MV-4-11 (cell line): ENCODE measurements at regions not wholly inside any gene's neighbourhood (a gene's known extent, or its start where the extent isn't known, plus 50 kb on each side); places are given as distances from the start of the nearest gene placed in this dataset.

ENCODE experiments used
- DNase-seq: peaks from one replicate; lab custom pipeline; 2025; lab: John Stamatoyannopoulos, UW

DNA sequence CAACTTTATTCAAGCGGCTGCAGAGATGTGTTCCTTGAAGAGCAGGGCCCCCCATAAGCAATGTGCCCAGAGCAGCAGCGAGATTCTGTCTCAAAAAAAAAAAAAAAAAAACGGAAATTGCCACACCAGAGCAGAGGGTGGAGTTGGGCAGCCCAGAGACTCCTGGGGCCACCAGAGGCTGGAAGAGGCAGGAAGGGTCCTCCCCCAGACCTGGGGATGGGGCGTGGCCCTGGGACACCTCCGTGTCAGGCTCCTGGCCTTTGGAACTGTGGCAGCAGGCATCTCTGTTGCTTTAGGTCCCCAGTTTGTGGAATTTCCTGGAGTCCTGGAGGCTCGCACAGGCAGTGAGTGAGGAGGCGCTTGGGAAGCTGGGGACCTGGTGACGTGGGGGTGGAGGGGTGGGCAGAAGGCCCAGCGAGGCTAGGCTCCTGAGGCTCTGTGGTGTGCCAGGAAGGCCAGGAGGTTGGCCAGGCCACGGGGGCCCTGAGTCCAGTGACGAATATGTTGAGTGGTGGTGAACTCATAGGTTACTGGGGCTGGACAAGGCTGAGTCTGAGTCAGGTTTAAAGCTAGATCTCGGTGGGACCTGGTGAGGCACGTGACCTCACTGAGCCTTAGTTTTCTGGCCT lies 735.6 kb downstream of the BRD1 start:
- no peak for DNase-seq

DNA sequence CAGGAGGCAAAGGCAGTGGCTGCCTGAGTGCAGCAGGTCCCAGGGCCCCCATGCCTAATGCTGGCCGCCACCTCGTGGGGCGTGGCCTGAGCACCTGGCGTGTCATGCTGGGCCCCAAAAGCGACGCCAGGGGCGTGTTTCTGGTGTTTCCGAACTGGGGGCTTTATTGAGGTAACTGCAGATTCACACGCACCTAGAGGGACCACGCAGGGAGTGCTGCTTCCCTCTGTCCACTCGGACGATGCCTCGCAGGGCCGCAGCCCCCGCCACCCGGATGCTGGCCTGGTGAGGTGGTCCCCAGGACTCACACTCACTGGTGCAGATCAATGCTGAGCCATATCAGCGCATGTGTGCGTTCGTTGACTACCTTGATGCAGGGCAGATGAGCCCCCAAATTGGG lies 736.2 kb downstream of the BRD1 start:
- no peak for DNase-seq

DNA sequence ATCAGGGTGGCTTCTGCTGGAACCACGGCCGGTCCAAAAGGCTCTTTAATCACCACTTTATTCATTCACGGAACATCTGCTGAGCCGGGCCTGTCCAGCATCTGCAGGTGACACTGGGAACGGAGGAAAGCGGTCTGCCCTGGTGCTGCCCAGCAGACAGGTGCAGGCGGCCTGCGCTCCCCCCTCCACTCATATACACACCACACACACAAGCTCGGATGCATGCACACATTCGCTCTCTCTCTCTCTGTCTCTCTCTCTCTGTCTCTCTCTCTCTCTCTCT lies 736.9 kb downstream of the BRD1 start:
- DNase-seq: no peak

DNA sequence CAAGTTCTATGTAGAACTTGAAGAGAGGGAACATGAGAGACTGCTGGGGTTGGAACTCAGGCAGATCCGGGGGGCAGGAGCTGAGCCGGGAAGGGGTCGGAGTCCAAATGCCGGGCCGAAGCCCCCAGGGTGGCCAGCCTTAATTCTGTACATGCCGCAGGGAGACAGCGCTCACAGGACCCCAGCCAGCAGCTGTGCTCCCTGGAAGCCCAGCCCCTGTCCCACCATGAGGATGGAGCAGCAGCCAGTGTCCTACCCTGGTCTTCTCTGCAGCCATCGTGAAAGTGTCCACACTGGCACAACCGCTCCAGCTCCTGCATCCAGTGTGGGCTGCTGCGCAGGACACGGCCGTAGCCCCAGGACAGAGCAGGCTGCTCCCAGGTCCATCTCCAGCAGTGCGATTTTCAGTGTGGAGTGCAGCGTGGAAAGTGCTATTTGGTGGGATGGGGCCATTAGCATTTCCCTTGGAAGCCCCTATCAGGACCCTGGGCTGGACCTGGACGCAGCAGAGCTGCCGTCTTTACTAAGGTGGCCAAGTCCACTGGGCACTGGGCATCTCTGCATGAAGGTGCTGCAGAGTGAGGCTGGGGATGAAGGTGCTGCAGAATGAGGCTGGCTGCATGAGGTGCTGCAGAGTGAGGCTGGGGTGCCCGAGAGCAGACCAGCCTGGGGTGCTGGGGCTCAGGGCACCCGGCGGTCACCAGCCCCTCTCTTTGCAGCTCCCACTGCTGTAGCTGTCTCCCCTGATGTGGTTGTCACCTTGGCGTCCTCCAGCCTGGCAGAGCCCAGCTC lies 737.4 kb downstream of the BRD1 start:
- no peak for DNase-seq

DNA sequence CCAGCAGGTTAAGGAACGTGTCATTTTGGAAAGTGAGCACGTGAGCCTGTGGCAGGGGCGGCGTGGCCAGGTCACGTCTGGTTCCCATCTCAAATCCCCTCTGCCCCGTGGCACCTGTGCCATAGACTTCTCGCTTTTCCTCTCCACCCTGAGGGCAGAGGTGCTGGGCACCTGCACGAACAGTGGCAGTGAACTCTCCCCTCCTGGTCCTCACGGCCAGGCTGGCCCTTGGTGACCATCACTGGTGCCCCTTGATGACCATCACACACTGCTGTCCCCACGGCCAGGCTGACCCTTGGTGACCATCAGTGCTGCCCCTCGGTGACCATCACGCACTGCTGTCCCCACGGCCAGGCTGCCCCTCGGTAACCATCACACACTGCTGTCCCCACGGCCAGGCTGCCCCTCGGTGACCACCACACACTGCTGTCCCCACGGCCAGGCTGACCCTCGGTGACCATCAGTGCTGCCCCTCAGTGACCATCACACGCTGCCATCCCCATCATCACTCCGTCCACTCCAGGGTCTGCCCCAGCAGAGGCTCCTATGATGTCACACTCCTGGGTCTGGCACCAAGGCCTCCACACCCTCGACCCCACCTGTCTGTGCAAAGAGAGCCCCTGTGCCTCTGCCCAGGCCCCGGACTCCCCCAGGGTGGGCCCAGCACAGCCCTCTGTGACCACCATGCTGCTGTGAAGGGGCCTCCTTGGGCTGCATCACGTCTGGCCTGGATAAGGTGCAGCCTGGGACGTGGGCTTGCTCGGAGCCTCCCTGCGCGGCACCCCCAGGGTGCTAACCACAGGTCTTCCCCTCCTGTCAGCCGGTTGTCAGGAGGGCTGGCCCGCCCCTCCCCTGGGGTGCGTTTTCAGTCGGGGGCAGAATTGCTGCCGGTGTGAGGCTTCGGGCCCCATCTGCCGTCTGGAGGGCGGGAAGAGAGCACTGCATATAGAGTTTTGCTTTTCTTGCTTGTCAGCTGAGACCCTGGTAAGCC lies 738.6 kb downstream of the BRD1 start:
- DNase-seq: no peak

DNA sequence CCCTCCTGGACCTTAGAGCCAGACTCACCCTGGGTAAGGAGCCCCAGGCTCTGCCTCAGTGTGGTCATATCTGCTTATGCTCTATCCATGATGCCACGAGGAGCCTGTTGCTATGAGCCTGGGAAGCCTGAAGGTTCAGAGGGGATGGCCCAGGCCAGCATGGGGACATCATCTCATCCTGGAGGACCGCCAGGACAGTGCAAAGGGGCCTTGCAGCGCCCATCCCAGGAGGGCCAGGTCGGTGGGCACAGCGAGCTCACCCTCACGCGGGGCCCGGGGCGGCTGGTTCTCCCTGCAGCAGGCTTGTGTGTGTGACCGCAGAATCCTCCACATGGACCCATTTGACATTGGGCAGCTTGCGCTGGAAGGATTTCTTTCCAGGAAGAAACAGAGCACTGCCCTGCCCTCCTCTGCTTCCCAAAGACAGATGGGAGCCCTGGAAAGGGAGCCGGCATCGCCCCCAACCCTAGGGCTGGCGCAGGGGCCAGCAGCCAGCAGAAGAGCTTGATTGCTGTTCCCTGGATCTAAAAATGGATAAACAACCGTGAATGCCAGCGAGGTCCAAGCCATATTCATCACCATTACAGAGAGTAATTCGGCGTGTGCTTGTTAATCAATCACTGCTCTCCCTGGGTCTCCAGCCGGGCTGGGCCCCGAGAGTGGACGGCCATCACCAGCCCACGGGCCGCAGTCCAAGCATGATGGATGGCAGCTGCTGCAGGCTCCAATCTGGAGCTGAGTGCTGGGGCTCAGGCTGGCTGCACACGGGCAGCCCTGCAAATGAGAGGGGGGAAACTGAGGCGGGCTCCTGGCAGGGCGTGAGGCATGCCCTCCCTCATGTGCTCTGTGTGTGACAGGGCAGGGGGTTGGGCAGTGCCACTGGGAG lies 739.7 kb downstream of the BRD1 start:
- no peak for DNase-seq

DNA sequence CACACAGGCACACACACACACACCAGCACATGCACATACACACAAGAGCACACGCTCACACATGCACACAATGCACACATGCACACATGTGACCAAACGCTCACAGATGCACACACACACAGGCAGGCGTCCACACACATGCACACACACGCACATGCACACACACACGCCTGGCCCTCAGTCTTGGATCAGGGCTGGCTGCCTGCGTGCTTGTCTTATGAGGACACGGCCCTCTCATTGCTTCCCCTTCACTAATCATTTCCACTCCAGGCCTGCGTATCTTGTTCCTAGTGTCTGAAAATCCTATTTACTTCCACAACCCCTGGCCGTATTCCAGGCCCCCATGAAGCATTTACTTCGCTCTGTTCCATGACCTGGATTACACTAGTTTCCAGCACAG lies 740.5 kb downstream of the BRD1 start:
- DNase-seq: no peak

DNA sequence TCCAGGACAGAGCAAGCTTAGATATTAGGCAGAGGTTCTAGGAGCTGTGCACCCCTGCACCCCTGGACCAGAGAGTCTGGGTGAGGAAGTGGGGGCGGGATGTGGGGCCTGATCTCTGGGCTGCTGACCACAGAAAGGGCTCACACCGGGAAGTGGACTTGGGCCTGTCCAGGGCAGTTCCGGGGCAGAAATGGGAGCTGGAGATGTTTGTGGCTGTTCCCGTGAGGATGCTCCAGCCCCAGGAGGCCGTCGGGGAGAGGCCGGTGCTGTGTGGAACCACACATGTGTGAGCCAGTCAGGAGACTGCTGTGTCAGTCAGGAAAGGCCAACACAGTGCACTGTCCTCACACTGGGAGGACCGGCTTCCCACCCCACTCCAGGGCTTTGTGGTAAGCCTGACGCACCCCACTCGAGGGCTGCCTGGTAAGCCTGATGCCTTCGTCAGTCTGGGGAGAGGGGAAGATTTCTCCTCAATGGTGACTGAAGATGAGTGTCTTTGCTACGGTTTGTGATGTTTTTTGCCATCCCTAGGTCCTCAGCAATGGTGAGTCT lies 741.0 kb downstream of the BRD1 start:
- DNase-seq: no peak

DNA sequence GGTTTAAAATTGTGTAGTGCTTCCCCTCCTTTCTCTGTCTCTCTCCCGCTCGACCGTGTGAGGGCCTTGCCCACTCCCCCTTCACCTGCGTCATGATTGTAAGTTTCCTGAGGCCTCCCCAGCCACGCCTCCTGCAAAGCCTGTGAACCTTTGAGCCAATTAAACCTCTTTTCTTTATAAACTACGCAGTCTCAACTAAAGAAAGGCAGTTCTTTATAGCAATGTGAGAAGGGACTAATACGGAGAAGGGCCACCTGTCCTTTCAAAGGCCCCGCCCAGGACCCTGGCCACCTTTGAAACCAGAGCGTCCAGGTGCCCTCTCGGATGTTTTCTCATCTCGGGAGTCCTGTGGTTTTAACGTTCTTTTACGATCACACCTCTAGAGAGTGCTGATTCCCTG lies 741.5 kb downstream of the BRD1 start:
- no peak for DNase-seq

DNA sequence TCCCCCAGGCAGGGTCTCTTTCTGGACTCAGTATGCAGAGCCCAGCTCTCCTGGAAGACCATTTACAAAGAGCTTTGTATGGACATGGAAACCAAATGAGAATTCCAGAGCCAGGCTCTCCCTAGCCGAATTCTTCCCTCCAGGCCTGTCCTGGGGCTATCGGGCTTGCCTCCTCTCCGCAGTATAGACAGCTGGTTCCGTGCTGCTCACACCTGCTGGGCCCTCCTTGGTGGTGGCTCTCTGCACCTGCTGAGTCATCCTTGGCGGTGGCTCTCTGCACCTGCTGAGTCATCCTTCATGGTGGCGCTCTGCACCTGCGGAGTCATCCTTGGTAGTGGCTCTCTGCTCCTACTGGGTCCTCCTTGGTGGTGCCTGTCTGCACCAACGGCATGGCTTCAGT lies 743.5 kb downstream of the BRD1 start:
- no peak for DNase-seq

DNA sequence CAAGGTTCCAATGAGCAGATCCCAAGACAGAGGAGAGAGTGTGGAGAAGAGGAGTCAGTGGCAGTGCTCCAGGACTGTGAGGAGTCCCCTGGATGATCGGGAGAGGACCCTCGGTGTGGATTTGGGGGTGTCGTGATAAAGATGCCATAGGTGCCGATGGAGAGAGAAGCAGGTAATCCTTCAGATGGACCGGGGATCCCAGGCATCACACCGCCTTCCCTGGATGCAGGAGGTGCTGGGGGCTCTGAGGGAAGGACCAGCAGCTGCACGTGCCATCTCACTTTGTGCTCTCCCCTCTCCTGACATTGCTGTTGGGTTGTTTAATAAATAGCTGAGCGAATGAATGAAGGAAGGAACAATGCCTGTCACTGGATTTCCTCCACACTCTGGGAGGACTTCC lies 744.1 kb downstream of the BRD1 start:
- DNase-seq: no peak

DNA sequence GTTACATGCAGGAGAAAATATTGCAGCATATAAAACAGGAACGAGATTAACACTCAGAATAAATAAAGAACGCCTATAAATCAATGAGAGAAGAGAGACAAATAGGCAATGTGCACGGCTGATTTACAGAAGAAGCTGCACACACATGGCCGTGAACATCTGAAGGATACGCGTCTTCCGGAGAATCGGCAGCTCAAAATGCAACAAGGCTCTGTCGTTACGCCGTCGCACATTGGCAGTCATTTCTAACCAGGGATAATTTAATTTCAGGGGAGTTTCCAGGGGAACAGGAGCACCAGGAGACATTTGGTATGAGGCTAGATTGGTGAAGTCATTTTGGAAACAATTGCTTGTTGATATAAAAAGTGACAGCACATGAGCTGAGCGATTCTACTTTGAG lies 745.2 kb downstream of the BRD1 start:
- DNase-seq: no peak

DNA sequence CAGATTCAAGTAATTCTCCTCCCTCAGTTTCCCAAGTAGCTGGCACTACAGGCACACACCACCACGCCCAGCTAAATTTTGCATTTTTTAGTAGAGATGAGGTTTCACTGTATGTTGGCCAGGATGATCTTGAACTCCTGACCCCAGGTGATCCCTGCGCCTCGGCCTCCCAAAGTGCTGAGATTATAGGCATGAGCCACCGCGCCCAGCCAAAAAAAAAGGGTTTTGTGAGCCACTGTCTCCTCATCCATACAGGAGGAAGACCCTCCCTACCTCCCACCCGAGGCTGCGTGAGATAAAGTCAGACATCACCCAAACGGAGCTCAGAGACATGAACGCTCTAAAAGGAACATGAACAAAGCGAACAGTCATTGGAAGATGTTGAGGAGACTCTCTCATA lies 745.7 kb downstream of the BRD1 start:
- DNase-seq: no peak

DNA sequence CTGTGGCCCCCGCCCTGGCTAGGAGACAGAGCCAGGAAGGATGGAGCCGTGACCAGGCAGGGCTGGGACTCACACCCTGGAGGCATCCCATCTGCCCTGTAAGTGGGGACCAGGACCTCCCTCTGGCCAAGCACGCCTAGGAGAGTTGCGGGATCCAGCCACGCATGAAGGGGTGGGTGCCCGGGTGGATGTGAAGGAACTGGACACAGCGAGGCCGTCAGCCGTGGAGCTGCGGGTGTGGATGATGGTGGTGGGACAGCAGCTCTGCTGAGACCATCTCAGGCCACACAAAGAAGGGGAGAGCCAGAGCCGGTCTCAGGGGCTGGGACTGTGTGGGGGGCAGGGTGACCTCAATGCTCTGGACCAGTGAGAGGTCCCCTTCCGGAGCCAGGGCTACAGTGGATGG lies 746.4 kb downstream of the BRD1 start:
- DNase-seq: no peak

DNA sequence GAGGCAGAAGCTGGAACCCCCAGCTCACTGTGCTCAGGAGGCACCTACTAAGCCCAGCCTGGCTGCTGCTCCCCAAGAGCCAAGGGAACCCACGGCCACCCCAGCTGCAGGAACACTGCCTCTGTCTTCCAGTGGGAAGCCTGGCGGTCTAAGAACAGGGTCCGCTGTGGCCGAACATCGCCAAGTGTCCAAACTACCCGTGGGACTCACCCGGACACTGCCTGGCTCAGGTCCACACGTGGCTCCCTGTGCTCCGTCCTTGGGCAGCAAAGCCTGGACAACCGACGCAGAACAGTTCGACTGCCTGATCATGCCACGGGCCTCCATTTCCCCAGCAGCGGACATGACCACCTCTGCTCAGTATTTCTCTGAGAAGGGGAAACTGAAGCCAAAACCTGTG lies 747.0 kb downstream of the BRD1 start:
- no peak for DNase-seq

DNA sequence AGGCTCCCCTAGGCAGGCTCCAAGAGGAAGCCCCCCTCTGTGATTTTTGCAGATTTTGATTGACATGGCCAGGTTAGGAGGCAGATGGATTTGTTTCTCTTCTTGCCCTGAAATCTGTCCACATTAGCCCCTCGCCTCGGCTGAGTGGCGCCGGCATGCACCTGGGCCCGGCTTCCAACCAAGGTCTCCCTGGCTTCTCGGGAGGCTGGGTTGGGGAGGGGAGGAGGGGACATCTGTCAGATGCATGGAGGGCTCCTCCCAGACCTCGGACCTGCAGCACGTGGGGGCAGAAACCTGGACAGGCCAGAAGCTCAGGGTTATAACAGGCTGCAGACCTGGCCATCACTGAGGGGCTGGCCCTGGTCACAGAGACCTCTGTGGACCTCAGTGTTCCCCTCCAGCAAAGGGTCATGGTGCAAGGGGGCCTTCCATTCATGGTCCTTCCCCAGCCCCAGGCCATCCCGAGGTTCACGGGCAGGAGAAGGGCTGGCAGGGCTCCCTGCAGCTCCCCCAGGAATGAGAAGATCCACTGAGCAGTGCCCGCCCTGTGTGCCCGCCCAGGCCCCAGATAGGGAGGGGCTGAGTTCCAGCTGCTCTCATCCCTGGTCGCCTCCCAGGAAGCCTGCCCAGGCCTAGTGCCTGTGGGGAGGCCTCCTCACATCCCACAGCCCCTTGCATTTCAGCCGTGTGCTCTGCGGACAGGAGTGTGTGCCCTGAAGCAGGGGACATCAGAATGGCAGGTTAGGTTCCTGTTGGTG lies 747.8 kb downstream of the BRD1 start:
- DNase-seq: no peak

DNA sequence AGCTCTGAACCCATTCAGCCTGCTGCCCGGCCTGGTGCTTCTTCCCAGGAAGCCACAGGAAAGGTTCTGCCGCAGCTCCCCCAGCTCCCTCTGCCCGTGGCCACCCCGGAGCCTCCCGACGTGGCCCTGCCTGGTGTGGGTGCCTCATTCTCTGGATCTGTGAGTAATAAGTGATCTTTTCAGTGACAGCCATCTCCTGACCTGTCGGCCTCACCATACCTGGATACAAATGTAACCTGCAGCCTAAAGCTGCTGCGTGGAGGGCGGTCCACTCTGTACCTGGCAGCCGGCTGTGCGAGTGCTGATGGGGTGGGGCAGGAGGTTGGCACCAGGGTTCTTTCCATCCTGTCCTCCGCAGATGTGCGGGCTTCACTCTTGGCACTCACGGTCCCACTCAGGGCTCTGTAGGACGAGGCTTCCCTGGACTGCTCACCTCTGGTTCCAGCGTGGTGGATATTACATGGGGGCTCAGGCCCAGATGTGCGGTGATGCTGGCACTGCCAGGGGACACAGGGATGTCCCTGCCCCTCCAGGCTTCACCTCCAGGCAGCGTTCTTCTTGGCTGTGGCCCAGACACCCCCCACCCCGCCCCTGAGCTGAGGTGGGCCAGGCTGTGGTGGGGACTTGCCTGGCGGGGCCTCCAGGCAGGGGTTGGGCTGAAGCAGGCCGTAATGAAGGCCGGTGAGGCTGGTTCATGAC lies 748.5 kb downstream of the BRD1 start:
- no peak for DNase-seq

DNA sequence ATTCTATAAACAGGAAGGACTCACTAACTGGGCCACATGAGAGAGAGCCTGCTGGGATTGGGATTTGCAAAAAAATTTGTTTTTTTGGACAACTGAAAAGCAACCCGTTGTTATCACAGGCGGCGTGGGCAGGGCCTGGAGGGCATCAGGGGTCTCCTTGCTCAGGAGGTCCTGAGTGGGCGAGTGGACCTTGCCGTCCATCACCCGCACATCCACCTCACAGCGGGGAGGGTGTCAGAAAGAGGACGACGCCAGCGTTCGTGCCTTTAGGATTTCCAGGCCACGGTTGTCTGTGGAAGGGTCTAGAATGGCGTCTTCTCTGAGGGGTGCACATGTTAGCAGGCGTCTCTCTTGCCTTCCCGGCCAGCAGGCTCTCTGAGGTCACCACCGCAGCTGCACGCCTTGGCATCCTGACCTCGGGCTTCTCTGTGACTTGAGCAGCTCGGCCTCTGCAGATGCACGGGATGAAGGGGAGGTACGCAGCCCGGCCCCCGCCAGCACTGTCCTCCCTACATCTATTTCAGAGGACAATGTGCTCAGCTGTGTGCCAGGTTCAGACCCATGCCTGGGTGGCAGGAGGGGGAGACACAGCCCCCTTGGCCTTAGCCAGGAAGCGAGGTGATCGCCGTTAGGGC lies 749.5 kb downstream of the BRD1 start:
- no peak for DNase-seq

DNA sequence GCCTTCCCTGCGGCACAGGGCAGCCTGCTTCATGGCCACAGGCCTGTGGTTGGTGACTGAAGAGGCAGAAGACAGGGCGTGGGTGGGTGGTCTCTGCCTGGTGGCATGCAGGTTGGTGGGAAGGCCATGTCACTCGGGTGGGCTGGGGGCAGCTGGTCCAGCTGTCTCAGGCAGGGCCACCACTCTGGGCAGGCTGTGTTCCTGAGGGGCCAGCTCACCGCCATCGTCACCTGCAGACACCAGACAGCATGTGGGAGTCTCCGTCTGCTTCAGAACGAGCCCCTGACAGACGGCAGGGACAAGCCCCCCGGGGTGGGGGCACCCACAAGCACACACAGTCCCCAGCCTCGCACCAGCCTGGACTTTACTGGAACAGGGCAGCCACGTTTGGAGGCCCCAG lies 750.1 kb downstream of the BRD1 start:
- no peak for DNase-seq

DNA sequence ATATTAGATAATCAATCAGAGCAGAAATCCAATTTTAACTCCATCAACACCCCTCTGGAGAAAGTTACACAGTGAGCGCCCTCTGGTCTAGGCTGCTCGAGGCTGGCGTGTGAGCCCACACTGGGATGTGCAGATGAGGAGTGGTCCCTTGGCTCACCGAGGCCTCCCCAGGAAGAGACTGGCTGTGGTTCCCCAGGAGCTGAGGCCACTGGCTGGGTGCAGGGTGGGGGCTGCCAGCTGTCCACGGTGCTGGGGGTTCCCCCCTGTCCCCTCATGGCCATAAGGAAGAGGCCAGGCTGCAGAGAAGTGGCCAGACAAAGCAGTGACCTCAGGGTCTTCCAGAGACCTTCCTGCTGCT lies 750.7 kb downstream of the BRD1 start:
- no peak for DNase-seq
